Prostate gland (tissue), 2 donors: ENCODE measurements at regions not wholly inside any gene's neighbourhood (a gene's known extent, or its start where the extent isn't known, plus 50 kb on each side); places are given as distances from the start of the nearest gene placed in this dataset.

Source experiments
- POLR2A ChIP-seq: fragments of 450-650 bp; IDR thresholded peaks from one replicate; pipeline ENCODE4 v1.6.1; 2016; ENCODE audit warnings: antibody characterized with exemption, mild to moderate bottlenecking
- TF ChIP-seq, protein P1 (sequence below), 4 experiments: fragments of 200-600 bp in 2 of 4; fragments of 450-650 bp in 2 of 4; sonication (generic) in 2 of 4; IDR thresholded peaks; 1 replicate in 3 of 4; 2 replicates in 1 of 4; pipeline ENCODE4 v1.5.1; 2016 to 2019; ENCODE audit warnings: antibody characterized with exemption in 4 of 4, mild to moderate bottlenecking in 2 of 4, moderate library complexity in 2 of 4

DNA sequence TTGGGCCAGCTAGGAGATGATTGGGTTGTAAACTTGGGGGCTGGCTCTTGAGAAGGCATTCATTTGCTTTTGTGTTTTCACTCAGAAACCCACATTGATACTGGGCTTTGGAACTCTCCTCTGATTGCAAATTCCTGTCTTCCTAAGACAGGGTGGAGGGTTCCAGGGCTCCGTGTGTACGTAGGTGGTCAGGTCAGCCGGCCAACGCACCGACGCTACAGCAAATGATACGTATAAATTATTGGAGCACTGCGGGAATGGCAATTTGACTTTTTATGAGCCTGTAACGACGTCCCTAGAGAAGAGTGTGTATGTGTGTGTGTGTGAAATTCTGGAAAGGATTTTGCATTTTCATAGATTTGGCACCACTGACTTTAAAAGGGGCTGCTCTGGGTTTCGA, 236.9 kb downstream of the SHOX start:
- TF ChIP-seq, protein P1, sequence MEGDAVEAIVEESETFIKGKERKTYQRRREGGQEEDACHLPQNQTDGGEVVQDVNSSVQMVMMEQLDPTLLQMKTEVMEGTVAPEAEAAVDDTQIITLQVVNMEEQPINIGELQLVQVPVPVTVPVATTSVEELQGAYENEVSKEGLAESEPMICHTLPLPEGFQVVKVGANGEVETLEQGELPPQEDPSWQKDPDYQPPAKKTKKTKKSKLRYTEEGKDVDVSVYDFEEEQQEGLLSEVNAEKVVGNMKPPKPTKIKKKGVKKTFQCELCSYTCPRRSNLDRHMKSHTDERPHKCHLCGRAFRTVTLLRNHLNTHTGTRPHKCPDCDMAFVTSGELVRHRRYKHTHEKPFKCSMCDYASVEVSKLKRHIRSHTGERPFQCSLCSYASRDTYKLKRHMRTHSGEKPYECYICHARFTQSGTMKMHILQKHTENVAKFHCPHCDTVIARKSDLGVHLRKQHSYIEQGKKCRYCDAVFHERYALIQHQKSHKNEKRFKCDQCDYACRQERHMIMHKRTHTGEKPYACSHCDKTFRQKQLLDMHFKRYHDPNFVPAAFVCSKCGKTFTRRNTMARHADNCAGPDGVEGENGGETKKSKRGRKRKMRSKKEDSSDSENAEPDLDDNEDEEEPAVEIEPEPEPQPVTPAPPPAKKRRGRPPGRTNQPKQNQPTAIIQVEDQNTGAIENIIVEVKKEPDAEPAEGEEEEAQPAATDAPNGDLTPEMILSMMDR (IDR thresholded peaks at IDR 0.05), result no peak
- no peak for TF ChIP-seq POLR2A
